GM13976 (cell line): ENCODE measurements at regions not wholly inside any gene's neighbourhood (a gene's known extent, or its start where the extent isn't known, plus 50 kb on each side); places are given as distances from the start of the nearest gene placed in this dataset.

Source experiments
- DNase-seq: peaks from one replicate; pipeline ENCODE4 v3.0.0; 2012; ENCODE audit warnings: low spot score
- in situ Hi-C: fragments of 300-500 bp; cut with MboI; formaldehyde crosslinking; loops from one replicate; pipeline ENCODE4 v1.12.0; 2022; ENCODE audit warnings: low sequenced_read_pairs, mixed read lengths, inconsistent platforms; ENCODE audit not compliant: unreplicated experiment
- TF ChIP-seq, protein P1 (sequence below): IDR thresholded peaks from 2 replicates; pipeline ENCODE4 v1.5.1; 2012; ENCODE audit warnings: borderline replicate concordance, mild to moderate bottlenecking; ENCODE audit not compliant: insufficient read depth; ENCODE audit errors: extremely low read depth, missing control alignments, control extremely low read depth

DNA sequence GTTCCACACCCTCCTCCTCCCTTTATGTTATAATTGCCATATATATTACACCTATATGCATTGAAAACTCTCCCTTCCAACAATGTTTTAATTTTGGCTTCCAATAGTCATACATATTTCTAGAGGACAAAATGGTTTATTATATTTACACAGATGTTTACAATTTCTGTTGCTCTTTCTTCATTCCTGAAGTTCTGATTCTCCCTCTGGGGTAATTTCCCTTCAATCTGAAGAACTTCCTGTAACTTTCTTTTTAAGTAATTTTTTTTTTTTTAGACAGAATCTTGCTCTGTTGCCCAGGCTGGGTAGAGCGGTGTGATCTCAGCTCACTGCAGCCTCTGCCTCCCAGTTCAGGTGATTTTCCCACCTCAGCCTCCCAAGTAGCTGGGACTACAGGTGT, 173.0 kb upstream of the MAP1B start:
- no peak for DNase-seq
- TF ChIP-seq, protein P1, sequence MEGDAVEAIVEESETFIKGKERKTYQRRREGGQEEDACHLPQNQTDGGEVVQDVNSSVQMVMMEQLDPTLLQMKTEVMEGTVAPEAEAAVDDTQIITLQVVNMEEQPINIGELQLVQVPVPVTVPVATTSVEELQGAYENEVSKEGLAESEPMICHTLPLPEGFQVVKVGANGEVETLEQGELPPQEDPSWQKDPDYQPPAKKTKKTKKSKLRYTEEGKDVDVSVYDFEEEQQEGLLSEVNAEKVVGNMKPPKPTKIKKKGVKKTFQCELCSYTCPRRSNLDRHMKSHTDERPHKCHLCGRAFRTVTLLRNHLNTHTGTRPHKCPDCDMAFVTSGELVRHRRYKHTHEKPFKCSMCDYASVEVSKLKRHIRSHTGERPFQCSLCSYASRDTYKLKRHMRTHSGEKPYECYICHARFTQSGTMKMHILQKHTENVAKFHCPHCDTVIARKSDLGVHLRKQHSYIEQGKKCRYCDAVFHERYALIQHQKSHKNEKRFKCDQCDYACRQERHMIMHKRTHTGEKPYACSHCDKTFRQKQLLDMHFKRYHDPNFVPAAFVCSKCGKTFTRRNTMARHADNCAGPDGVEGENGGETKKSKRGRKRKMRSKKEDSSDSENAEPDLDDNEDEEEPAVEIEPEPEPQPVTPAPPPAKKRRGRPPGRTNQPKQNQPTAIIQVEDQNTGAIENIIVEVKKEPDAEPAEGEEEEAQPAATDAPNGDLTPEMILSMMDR: no peak
- in situ Hi-C loops: no loop called here

DNA sequence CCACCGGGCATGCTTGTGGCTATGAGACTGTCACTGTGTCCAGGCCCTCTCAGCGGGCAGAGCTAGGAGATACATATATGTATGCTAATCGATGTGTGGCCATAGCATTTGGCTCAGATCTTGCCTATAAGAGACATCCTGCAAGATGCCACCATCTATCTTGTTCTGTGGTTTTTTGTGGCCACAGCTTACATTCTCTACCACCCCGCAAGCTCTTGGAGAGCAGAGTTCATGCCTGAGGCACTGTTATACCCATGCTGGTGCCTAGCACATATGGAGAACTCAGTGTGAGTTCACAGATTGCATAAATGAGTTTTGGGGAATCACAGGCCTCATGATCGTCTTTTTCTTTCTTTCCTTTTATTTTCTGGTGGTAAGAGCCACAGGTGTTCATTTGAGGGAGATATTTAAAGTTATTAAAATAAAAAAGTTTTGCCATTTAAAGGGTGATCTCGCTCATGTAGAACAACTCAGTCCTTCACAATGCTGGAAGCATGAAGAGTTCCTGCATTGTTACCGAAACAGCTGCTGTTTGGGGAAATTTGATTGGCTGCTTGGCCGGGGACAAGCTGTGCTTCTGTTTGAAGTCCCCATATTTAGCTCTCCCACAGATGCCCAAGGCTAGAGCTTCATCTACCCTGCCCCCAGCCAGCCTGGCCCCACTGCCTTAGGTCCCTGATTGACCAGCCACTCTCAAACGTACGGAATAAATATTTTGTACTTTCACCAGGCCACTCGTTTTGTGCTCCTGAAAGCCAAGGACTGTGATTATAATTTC, 169.2 kb upstream of the MAP1B start:
- TF ChIP-seq, protein P1: no peak

DNA sequence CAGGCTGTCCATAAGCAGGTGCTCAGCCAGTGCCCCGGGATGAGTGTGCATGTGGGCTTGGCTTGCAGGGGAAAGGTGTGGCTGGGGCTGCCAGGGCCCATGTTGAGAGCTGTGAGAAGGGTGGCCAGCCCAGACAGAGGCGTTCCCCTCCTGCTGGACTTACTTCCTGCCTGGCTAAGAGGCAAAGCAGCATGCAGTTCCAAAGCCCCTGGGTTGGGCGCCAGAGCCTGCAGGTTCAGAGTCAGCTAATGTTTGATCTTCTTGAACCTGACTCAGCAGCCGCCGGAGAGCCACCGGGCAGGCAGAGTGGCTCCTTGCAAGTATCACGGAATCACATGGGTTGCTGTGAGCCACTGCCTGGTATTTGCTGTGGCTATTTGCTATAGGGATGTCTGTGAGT, 168.4 kb upstream of the MAP1B start:
- DNase-seq: no peak
- TF ChIP-seq, protein P1: no peak
- in situ Hi-C loops: no loop called here

More for the DNA sequence above, 169.2 kb upstream of the MAP1B start:
- no peak for DNase-seq
- in situ Hi-C loops: no loop called here

DNA sequence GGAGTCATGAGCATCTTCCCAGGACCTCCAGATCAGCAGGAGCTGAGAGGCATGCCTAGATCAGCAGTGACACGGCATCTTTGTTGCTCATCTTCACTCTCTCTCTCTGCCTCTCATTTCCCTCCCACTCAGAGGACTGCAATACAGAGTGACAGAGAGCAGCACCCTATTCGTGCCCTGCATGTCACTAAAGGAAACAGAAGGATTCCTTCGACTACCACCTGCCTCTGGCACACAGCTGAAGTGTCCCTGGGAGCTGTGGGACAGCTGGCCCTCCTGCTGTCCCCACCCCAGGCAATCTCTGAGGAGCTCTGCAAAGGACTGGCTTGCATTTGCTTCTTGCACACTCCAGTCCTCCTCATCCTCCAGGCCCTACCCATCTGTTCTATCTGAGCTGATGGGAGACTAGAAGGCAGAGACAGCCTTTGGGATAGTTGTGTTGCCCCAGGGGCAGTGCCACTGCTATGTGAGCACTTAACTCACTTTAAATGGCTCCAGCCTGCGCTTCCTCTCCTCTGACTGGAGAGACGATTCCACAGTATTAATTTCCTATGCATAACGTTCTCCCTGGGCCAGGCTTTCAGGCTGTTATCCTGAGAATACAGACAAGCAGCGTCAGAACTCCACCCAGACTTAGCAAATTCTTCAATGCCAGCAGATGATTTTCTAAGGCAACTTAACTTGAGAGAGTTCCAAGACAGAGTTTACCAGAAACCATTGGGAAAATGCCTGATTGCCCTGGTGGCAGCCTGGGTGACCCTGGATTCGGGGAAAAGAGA, 167.6 kb upstream of the MAP1B start:
- in situ Hi-C loops: no loop called here
- no peak for DNase-seq
- TF ChIP-seq, protein P1: no peak

DNA sequence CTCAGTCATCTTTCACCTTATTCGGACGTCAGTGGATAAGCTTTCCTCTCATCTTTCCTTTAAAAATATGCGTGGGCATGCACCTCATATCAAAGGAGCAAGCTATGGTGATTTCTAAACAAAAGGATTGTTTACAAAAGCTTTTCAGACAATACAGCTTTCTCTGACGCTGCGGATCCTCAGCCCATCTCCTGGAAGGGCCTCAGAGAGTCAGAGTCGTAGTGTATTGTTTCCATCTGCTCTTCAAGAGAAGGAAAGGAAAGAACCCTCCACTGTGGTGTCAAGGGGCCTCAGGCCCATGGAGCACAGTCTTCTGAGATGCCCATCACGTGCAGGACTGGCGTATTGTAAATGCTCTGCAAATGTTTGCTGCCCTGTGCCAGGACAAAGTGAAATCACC, 163.4 kb upstream of the MAP1B start:
- TF ChIP-seq, protein P1: no peak
- no peak for DNase-seq
- in situ Hi-C loops: no loop called here

DNA sequence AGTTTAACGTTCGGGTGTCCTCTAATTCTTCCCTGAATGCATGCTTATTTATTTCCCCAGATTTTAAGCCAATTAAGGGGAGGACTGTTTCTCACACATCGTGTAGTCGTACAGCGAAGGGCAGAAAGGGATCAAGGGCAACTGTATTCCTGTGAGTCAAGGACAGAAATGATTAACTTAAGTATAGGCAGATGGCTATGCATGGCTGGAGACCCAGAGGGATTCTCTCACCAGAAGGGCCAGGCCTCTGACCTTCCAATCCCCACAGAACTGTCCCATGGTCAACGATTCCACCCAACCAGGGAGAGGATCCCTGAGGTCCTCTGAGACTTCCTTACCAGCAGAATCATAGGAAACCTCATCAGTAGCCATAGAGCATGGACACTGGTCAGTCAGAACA, 161.8 kb upstream of the MAP1B start:
- TF ChIP-seq, protein P1: no peak
- no peak for DNase-seq
- in situ Hi-C loops: no loop called here
